GM12875 (cell line): ENCODE measurements at regions not wholly inside any gene's neighbourhood (a gene's known extent, or its start where the extent isn't known, plus 50 kb on each side); places are given as distances from the start of the nearest gene placed in this dataset.

Experiments
- H3K4me3 ChIP-seq: one replicate; pipeline ENCODE4 v1.5.1; 2011; ENCODE audit warnings: low read depth, low read length, control low read depth
- TF ChIP-seq, protein P1 (sequence below): IDR thresholded peaks from 2 replicates; pipeline ENCODE4 v1.5.1; 2011; ENCODE audit warnings: low read depth, mild to moderate bottlenecking, control low read depth, inconsistent platforms, low read length, moderate library complexity, borderline replicate concordance; ENCODE audit not compliant: insufficient read depth

DNA sequence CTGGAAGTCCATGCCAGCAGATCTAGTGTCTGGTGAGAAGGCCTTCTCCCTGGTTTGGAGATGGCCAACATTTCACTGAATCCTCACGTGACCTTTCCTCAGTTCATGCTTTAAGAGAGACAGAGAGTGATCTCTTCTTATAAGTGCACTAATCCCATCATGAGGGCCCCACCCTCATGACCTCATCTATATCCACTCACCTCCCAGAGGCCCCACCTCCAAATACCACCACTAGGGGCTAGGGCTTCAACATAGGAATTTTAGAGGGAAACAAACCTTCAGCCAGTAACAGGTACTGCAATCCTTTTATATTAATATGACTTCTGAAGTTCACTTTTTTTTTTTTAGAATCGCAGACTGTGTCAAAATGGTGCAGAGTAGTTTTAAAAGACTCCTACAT, 496.9 kb upstream of the ADAMTS16 start:
- no peak overlapping the region for H3K4me3 ChIP-seq
- TF ChIP-seq, protein P1, sequence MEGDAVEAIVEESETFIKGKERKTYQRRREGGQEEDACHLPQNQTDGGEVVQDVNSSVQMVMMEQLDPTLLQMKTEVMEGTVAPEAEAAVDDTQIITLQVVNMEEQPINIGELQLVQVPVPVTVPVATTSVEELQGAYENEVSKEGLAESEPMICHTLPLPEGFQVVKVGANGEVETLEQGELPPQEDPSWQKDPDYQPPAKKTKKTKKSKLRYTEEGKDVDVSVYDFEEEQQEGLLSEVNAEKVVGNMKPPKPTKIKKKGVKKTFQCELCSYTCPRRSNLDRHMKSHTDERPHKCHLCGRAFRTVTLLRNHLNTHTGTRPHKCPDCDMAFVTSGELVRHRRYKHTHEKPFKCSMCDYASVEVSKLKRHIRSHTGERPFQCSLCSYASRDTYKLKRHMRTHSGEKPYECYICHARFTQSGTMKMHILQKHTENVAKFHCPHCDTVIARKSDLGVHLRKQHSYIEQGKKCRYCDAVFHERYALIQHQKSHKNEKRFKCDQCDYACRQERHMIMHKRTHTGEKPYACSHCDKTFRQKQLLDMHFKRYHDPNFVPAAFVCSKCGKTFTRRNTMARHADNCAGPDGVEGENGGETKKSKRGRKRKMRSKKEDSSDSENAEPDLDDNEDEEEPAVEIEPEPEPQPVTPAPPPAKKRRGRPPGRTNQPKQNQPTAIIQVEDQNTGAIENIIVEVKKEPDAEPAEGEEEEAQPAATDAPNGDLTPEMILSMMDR, result no peak

DNA sequence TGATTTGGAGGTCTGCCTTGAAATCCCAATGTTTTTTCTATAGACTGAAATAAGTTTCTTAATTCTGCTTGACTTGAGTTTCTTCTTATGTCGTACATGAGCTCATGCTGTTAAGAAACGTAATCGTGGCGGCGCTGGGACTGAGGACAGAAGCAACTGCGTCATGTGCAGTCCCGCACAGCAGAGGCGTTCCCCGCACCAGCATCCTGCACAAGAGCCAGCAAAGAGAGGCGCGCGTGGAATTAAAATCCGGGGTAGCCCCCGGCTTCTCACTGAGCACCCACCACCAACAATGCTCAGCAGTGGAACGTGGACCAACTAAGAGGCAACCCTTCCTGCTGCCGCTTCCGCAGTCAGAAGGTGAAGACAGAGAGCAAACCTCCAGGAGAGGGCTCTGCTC, 496.2 kb upstream of the ADAMTS16 start:
- H3K4me3 ChIP-seq, result no peak overlapping the region
- TF ChIP-seq, protein P1, result no peak

DNA sequence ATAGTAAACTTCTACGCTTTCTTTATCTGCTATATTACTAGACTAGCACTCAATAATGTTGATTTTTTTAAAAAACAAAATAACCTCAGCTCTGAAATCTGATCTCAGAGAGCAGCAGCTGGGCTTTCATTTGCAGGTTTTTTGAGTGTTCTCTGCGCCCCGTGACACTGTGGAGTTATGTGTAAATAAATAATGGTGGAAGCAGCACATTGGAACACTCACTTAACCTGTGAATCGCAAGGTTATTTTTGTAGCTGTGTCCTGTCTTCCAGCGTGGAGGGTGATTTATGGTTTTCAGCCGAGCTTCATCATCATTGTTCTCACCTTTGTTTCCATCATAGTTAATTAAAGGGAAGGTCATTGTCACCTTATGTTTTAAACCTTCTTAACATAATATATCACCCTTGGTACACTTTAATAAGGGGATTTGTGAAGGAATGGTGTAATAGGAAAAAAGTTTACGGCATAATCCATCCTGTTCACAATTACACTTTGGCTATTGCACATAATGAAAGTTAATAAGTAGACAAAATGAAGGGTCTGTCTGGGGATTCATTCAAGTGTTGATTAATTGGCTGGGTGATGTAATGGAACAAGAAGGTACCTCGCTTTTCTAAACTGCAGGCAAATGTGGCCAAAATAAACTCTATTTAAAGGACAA, 493.3 kb upstream of the ADAMTS16 start:
- TF ChIP-seq, protein P1, result no peak
- no peak overlapping the region for H3K4me3 ChIP-seq

DNA sequence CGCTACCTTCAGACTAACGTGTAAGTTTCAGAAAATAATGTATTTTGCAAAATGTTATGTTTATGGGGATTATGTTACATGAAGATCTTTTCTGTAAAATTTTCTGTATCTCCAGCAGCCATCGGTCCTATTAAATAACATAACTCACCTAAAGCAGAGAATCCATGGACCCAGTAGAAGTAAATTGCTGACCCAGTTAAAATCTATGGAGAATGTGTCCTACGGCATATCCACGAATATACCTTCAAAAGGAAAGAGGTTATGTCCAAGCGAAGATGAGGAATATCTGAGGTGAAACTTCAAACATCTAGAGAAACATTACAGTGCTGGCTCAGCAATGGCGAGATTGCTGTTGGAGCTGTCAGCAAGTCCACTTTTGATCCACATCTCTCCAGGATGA, 492.2 kb upstream of the ADAMTS16 start:
- TF ChIP-seq, protein P1, result no peak
- no peak overlapping the region for H3K4me3 ChIP-seq

- TF ChIP-seq, protein P1, result no peak
- H3K4me3 ChIP-seq, result no peak overlapping the region
Measured at GRCh38 chr5:4651806-4652565, 488.1 kb upstream of the ADAMTS16 start.

DNA sequence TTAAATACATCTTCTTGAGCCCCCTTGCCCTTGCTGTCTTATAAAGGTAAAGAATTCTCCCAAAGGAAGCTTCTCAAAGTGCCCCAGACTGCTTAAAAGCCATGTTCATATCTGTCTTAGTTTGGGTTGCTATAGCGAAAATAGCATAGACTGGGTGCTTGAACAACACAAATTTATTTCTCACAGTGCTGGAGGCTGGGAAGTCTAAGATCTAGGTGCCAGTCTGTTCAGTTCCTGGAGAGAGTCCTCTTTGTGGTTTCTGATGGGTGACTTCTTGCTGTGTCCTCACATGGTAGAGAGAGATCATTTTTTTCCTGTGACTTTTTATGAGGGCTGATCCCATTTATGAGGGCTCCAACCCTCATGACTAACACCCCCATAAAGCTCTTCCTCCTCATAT, 486.7 kb upstream of the ADAMTS16 start:
- TF ChIP-seq, protein P1, result no peak
- no peak overlapping the region for H3K4me3 ChIP-seq

- H3K4me3 ChIP-seq, result no peak overlapping the region
- TF ChIP-seq, protein P1, result no peak
Measured at GRCh38 chr5:4659851-4660250, 480.3 kb upstream of the ADAMTS16 start.
